ENCODE measurements at regions not wholly inside any gene's neighbourhood (a gene's known extent, or its start where the extent isn't known, plus 50 kb on each side); places are given as distances from the start of the nearest gene placed in this dataset.

- Histone ChIP-seq H3K27ac (no peak overlapping the region), H3K9me3 (no peaks in the 10 kb centered on the region), H3K4me3 (no peak overlapping the region), H3K36me3 (no peaks in the 10 kb centered on the region), H3K4me1 (replicated peaks) (no peaks in the 10 kb centered on the region), H3K27me3 (replicated peaks; ENCODE audit: insufficient read depth) (no peaks in the 10 kb centered on the region)
- DNase-seq (ENCODE audit: low spot score) = no peak
- 88% methylated on average over 8 of the region's 8 CpGs for WGBS
- TF ChIP-seq POLR2A (IDR thresholded peaks at IDR 0.05) (no peak), POLR2AphosphoS5 (IDR thresholded peaks at IDR 0.05) (no peak), CTCF (IDR thresholded peaks at IDR 0.05) (no peak)
- intact Hi-C loops (cut with DNase I) = no loop called here
Observed at GRCh38 chr2:2914252-2914651, 463.4 kb downstream of the EIPR1 start.

GRCh38 chr2:2913601-2914120 is 464.0 kb downstream of the EIPR1 start:
- Histone ChIP-seq H3K9me3 (no peaks in the 10 kb centered on the region), H3K4me3 (no peak overlapping the region), H3K27ac (no peak overlapping the region), H3K36me3 (no peaks in the 10 kb centered on the region), H3K4me1 (replicated peaks) (no peaks in the 10 kb centered on the region), H3K27me3 (replicated peaks; ENCODE audit: insufficient read depth) (no peaks in the 10 kb centered on the region)
- no peak for TF ChIP-seq POLR2AphosphoS5 (IDR thresholded peaks at IDR 0.05)
- TF ChIP-seq CTCF (IDR thresholded peaks at IDR 0.05) = no peak
- no peak for TF ChIP-seq POLR2A (IDR thresholded peaks at IDR 0.05)
- intact Hi-C loops (cut with DNase I) = no loop called here
- DNase-seq (ENCODE audit: low spot score) = no peak
- WGBS = 85% methylated on average over 13 of the region's 13 CpGs

GRCh38 chr2:2912731-2913130 is 464.9 kb downstream of the EIPR1 start:
- TF ChIP-seq POLR2A (IDR thresholded peaks at IDR 0.05) = no peak
- no peak for TF ChIP-seq CTCF (IDR thresholded peaks at IDR 0.05)
- TF ChIP-seq POLR2AphosphoS5 (IDR thresholded peaks at IDR 0.05) = no peak
- no peaks in the 10 kb centered on the region for H3K36me3 ChIP-seq
- H3K4me3 ChIP-seq = no peak overlapping the region
- no peaks in the 10 kb centered on the region for H3K4me1 ChIP-seq (replicated peaks)
- no peaks in the 10 kb centered on the region for H3K9me3 ChIP-seq
- 91% methylated on average over 10 of the region's 10 CpGs for WGBS
- H3K27me3 ChIP-seq (replicated peaks; ENCODE audit: insufficient read depth) = no peaks in the 10 kb centered on the region
- H3K27ac ChIP-seq = no peak overlapping the region
- intact Hi-C loops (cut with DNase I) = no loop called here
- DNase-seq (ENCODE audit: low spot score) = no peak

- no peaks in the 10 kb centered on the region for H3K9me3 ChIP-seq
Observed at GRCh38 chr2:2912293-2912692, 465.3 kb downstream of the EIPR1 start.

More at GRCh38 chr2:2912293-2912692, 465.3 kb downstream of the EIPR1 start:
- H3K36me3 ChIP-seq = no peaks in the 10 kb centered on the region
- DNase-seq (ENCODE audit: low spot score) = no peak
- WGBS = 84% methylated on average over 3 of the region's 3 CpGs
- no peaks in the 10 kb centered on the region for H3K27me3 ChIP-seq (replicated peaks; ENCODE audit: insufficient read depth)
- intact Hi-C loops (cut with DNase I) = no loop called here
- H3K4me1 ChIP-seq (replicated peaks) = no peaks in the 10 kb centered on the region
- no peak overlapping the region for H3K27ac ChIP-seq
- TF ChIP-seq POLR2A (IDR thresholded peaks at IDR 0.05) = no peak
- TF ChIP-seq POLR2AphosphoS5 (IDR thresholded peaks at IDR 0.05) = no peak
- TF ChIP-seq CTCF (IDR thresholded peaks at IDR 0.05) = no peak
- no peak overlapping the region for H3K4me3 ChIP-seq
